Subcutaneous abdominal adipose tissue (tissue), 5 donors: ENCODE measurements at regions not wholly inside any gene's neighbourhood (a gene's known extent, or its start where the extent isn't known, plus 50 kb on each side); places are given as distances from the start of the nearest gene placed in this dataset.

Experiments
- H3K27ac ChIP-seq: one replicate; pipeline ENCODE4 v1.7.0; 2013; ENCODE audit warnings: low read depth, mild to moderate bottlenecking, inconsistent platforms, low read length, moderate library complexity
- H3K27me3 ChIP-seq, 5 donors: one replicate each; pipeline ENCODE4 v1.7.0; 2013; ENCODE audit warnings: low read length in 5 of 5, inconsistent platforms in 1 of 5; ENCODE audit not compliant: control insufficient read depth in 5 of 5, insufficient read depth in 4 of 5
- H3K36me3 ChIP-seq, 5 donors: one replicate each; pipeline ENCODE4 v1.7.0; 2013; ENCODE audit warnings: low read length in 5 of 5; ENCODE audit not compliant: control insufficient read depth in 5 of 5, insufficient read depth in 5 of 5
- H3K4me1 ChIP-seq, 5 donors: one replicate each; pipeline ENCODE4 v1.7.0; 2013; ENCODE audit warnings: low read length in 5 of 5, mild to moderate bottlenecking in 3 of 5, moderate library complexity in 1 of 5; ENCODE audit not compliant: control insufficient read depth in 5 of 5, insufficient read depth in 5 of 5
- H3K4me3 ChIP-seq, 5 donors: one replicate each; pipeline ENCODE4 v1.7.0; 2013; ENCODE audit warnings: low read length in 5 of 5, low read depth in 1 of 5
- H3K9ac ChIP-seq, 5 donors: one replicate each; pipeline ENCODE4 v1.7.0; 2013; ENCODE audit warnings: low read length in 5 of 5, mild to moderate bottlenecking in 4 of 5, moderate library complexity in 3 of 5
- H3K9me3 ChIP-seq, 5 donors: one replicate each; pipeline ENCODE4 v1.7.0; 2013; ENCODE audit warnings: low read length in 5 of 5; ENCODE audit not compliant: control insufficient read depth in 5 of 5
- donor health status: healthy.
- donor health status: healthy.
- donor health status: healthy.
- donor health status: healthy.
- donor health status: healthy.

DNA sequence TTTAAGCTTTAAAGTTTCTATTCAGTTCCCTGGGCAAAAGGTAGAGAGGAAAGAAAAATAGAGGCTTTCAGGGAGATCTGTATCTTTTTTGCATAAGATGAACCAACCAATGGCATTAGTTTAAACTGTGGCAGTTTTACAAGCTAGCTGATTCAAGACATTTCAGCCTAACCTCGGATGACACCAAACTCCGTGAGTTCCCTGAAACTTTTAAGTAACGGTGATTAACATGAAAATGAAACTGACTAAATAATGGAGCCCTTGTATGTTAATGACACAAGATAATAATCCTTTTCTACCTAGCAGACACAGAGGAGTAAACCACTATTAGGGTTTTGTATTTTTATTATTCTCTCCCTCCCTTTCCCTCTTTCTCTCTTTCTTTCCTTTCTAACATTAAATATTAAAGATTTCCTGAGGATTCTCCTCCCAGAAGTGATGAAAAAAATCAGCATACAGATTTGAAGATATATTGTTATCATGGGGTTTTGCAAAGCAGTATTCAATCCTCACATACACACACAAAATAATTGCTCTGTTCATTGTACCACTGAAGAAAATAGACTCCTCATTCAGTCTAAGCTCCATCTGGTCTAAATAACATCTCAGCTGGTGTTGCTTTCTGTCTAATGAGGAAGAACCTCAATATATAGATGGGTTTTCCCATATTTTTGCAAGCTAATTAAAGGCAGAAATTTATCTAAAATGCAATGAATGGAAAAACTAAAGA is 483.8 kb downstream of the NOVA1 start:
- no peak overlapping the region for H3K4me3 ChIP-seq
- no peaks in the 10 kb centered on the region for H3K9me3 ChIP-seq
- no peaks in the 10 kb centered on the region for H3K27me3 ChIP-seq
- no peaks in the 10 kb centered on the region for H3K36me3 ChIP-seq
- no peak overlapping the region for H3K27ac ChIP-seq
- no peaks in the 10 kb centered on the region for H3K4me1 ChIP-seq
- H3K9ac ChIP-seq = no peak overlapping the region

DNA sequence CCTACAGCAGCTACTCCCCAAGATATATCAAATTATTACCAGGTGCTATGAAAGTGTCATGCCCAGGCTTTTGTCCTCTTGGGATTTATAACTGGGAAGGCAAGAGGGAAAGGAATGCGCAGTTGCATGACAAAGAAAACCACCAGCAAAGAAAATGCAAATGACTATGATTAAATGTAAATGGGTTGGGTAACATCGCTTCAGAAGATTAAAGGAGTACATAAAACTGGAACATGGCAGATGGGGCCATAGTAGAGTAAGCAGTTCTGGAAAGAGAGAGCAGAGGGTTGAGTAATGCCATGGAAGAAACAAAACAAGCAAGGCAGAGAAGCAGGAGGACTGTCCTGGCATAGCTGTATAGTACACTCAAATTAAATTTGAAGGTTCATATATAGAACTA is 493.1 kb downstream of the NOVA1 start:
- H3K27me3 ChIP-seq = no peaks in the 10 kb centered on the region
- no peak overlapping the region for H3K4me3 ChIP-seq
- H3K9me3 ChIP-seq = no peaks in the 10 kb centered on the region
- no peaks in the 10 kb centered on the region for H3K36me3 ChIP-seq
- H3K4me1 ChIP-seq = no peaks in the 10 kb centered on the region
- H3K27ac ChIP-seq = no peak overlapping the region
- no peak overlapping the region for H3K9ac ChIP-seq

DNA sequence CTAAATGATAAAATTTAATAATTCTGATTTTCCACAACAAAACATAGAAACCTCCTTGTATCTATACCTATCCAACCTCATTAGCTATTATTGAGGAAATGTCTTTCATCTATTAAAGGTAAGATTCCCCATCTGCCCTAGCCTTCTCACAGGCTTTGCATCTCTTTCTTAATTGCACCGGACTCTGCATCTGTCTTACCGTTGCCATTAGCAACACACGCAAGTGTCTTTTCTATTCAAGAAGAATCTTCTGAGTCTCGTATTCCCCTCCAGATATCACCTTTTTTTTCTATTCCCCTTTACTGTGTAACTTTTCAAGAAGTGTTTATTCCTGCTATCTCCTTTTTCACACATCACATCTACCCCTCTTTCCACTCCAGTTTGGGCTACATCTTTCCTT is 500.0 kb downstream of the NOVA1 start:
- Histone ChIP-seq H3K9me3 (no peaks in the 10 kb centered on the region), H3K27ac (no peak overlapping the region), H3K4me1 (no peaks in the 10 kb centered on the region), H3K9ac (no peak overlapping the region), H3K27me3 (no peaks in the 10 kb centered on the region), H3K36me3 (no peaks in the 10 kb centered on the region), H3K4me3 (no peak overlapping the region)

DNA sequence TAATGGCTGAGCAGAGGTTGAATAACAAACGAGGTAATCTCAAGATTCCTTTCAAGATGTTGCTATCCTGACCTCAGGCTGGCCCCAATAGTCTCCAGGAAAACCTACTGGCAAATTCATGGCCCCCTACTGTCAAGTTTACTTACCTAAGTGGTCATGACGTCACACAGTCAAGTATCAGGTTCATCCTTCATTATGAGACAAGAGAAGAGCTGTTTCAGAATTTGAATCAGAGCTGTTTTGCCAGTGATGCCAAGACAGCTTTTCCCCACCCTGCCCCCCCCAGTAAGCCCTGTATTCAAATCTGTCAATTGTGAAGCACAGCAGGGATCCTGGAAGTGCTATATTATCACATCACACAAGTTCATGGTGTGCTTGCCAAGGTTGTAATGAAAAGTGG is 509.6 kb downstream of the NOVA1 start:
- Histone ChIP-seq H3K9ac (no peak overlapping the region), H3K27me3 (no peaks in the 10 kb centered on the region), H3K9me3 (peaks cover 0 to 3% (median 0%) of the 10 kb centered on the region in 5 donors), H3K36me3 (no peaks in the 10 kb centered on the region), H3K4me3 (no peak overlapping the region), H3K4me1 (no peaks in the 10 kb centered on the region), H3K27ac (no peak overlapping the region)

DNA sequence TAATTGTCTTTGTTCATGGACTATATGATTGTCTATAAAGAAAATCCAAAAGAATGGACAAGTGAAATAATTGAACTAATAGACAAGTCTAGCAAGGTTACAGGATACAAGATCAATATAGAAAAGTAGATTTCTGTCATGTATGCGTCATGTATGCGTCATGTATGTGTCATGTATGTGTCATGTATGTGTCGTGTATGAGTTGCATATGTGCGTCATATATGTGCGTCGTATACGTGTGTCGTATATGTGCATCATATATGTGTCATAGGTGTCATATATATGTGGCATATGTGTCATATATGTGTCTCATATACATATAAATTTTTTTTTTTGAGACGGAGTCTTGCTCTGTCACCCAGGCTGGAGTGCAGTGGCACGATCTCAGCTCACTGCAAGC is 516.8 kb downstream of the NOVA1 start:
- H3K27me3 ChIP-seq = no peaks in the 10 kb centered on the region
- H3K36me3 ChIP-seq = no peaks in the 10 kb centered on the region
- H3K9me3 ChIP-seq = peaks cover 0 to 2% (median 0%) of the 10 kb centered on the region in 5 donors
- H3K9ac ChIP-seq = no peak overlapping the region
- H3K4me1 ChIP-seq = no peaks in the 10 kb centered on the region
- H3K4me3 ChIP-seq = no peak overlapping the region
- no peak overlapping the region for H3K27ac ChIP-seq

DNA sequence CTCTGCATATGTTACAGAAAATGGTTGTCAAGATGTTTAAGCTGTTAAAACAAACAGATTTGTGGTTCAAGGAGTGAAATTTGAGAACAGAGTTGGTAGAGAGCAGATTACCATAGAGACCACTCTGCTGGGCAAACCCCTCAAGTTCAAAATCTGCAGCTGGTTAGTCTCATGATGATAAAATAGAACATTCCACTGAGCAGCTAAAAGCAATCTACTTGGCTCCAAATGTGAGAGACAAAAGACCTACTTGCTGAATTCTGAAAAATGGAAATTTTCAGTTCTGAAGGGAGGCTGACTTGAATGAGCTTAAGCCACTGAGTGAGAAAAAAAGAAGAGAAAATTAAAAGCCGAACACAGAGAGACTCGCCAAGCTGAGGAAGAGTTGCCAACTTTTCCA is 519.3 kb downstream of the NOVA1 start:
- H3K9me3 ChIP-seq = peaks cover 0 to 2% (median 0%) of the 10 kb centered on the region in 5 donors
- no peak overlapping the region for H3K27ac ChIP-seq
- no peaks in the 10 kb centered on the region for H3K4me1 ChIP-seq
- H3K27me3 ChIP-seq = no peaks in the 10 kb centered on the region
- H3K9ac ChIP-seq = no peak overlapping the region
- no peaks in the 10 kb centered on the region for H3K36me3 ChIP-seq
- no peak overlapping the region for H3K4me3 ChIP-seq

DNA sequence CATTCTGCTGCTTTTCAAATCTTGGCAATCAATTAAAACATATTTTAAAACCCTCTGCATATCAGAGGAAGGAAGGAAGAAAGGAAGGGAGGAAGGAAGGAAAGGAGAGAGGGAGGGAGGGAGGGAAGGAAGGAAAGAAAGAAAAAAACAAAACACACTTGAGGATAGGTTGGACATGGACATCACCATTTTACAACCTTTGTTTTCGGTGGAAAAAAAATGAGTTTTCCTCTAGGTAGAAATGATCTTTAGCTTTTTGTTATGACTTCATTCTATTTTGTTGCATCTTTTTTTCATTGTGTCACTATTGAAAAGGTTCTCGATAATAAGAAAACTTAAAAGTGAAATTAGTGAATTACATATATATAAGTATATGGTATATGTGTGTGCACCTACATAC is 522.9 kb downstream of the NOVA1 start:
- Histone ChIP-seq H3K9me3 (no peaks in the 10 kb centered on the region), H3K9ac (no peak overlapping the region), H3K36me3 (no peaks in the 10 kb centered on the region), H3K4me3 (no peak overlapping the region), H3K27me3 (no peaks in the 10 kb centered on the region), H3K4me1 (no peaks in the 10 kb centered on the region), H3K27ac (no peak overlapping the region)

DNA sequence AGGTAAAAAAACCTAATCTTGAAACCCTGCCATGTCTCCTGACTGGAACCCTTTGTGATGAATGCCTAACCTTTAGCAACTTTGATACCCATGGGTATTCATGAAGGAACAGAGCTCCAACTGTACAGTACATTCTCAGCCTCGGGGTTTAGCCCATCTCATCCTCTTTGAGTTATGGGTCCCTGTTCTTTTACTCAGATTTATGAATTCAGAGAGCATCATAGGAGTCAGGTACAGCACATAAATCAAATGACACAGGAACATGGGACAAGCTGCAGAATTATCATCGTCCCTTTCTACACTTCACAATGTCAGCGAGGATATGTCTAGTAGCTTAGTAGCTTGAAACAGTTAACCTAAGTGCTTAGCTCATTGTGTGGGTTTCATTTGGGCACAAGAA is 527.4 kb downstream of the NOVA1 start:
- Histone ChIP-seq H3K4me3 (no peak overlapping the region), H3K36me3 (no peaks in the 10 kb centered on the region), H3K27me3 (no peaks in the 10 kb centered on the region), H3K4me1 (no peaks in the 10 kb centered on the region), H3K9ac (no peak overlapping the region), H3K9me3 (no peaks in the 10 kb centered on the region), H3K27ac (no peak overlapping the region)

DNA sequence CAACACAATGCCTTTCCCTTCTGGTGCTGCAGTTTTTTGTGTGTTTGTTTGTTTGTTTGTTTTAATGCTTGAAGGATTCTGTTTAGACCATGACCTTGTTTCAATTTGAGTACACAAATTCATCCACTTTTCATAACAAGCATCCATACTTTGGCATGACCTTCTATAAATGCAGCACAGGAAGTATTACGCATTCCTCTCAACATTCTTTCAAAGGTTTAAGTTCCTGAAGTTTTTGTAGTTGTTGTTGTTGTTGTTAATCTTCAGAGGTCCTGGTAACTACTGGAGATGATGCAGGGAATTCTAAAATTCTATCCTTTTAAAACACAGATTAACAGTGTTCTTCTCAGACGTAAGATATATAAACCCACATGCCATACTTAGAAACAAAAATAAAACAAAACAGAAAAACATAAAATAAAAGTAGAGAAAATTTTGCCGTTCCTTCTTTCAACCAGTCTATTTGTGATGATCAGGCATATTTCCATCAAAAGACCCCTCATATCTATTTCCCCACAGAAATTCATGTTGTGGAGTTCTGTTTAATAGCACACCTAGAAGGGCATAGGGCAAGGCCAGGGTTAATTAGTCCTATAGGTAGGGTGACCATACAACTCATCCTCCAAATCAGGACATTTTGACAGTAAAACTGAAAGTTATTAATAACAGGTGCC is 529.9 kb downstream of the NOVA1 start:
- H3K4me3 ChIP-seq = no peak overlapping the region
- no peaks in the 10 kb centered on the region for H3K9me3 ChIP-seq
- no peaks in the 10 kb centered on the region for H3K4me1 ChIP-seq
- no peaks in the 10 kb centered on the region for H3K27me3 ChIP-seq
- no peaks in the 10 kb centered on the region for H3K36me3 ChIP-seq
- H3K27ac ChIP-seq = no peak overlapping the region
- no peak overlapping the region for H3K9ac ChIP-seq

DNA sequence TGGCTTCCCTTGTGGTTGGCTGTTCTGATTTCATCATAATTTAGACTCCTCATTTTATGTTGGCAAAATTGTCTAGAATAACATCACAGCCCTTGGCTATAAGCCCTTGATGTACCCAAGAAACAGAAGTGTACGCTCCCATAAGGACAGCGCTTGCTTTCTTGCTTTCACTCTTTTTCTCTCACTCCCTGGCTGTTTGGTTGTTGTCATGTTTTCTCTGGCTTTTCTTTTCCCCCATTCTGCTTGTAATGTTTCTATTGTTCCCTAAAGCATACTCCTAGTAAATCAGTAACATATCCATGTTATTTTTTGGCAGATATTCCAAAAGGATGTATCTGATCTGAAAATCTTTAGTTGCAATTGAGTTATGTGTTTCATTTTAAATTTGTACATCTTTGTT is 530.5 kb downstream of the NOVA1 start:
- H3K9ac ChIP-seq = no peak overlapping the region
- no peaks in the 10 kb centered on the region for H3K27me3 ChIP-seq
- H3K4me1 ChIP-seq = no peaks in the 10 kb centered on the region
- H3K9me3 ChIP-seq = no peaks in the 10 kb centered on the region
- H3K4me3 ChIP-seq = no peak overlapping the region
- H3K36me3 ChIP-seq = no peaks in the 10 kb centered on the region
- H3K27ac ChIP-seq = no peak overlapping the region
